Retinal pigment epithelial cell (primary cell): ENCODE measurements at regions not wholly inside any gene's neighbourhood (a gene's known extent, or its start where the extent isn't known, plus 50 kb on each side); places are given as distances from the start of the nearest gene placed in this dataset.

Source experiments
- DNase-seq: peaks from one replicate; pipeline ENCODE4 v3.0.0-alpha.2; 2010; ENCODE audit warnings: low read depth
- H3K4me3 ChIP-seq: 2 replicates; pipeline ENCODE4 v1.5.1; 2011; ENCODE audit warnings: mild to moderate bottlenecking, low read length, control low read depth, moderate library complexity
- CTCF ChIP-seq: conservative IDR thresholded peaks from 2 replicates; pipeline ENCODE4 v1.5.1; 2011; ENCODE audit warnings: low read depth, low read length, control low read depth, inconsistent platforms

- no peak for DNase-seq
- TF ChIP-seq CTCF = no peak
- no peak overlapping the region for H3K4me3 ChIP-seq
These were observed 633.5 kb downstream of the PTPRU start for GRCh38 chr1:29869802-29870201.

- no peak for DNase-seq
- no peak overlapping the region for H3K4me3 ChIP-seq
- TF ChIP-seq CTCF = no peak
These were observed 632.6 kb downstream of the PTPRU start for GRCh38 chr1:29868944-29869343.

- no peak overlapping the region for H3K4me3 ChIP-seq
- TF ChIP-seq CTCF = no peak
- no peak for DNase-seq
These were observed 631.8 kb downstream of the PTPRU start for GRCh38 chr1:29868096-29868495.

GRCh38 chr1:29865051-29865450 is 628.7 kb downstream of the PTPRU start:
- no peak for DNase-seq
- no peak overlapping the region for H3K4me3 ChIP-seq
- TF ChIP-seq CTCF = no peak

GRCh38 chr1:29864431-29865022 is 628.2 kb downstream of the PTPRU start:
- DNase-seq = no peak
- no peak for TF ChIP-seq CTCF
- no peak overlapping the region for H3K4me3 ChIP-seq

GRCh38 chr1:29861922-29862321 is 625.6 kb downstream of the PTPRU start:
- no peak for TF ChIP-seq CTCF
- no peak for DNase-seq
- H3K4me3 ChIP-seq = no peak overlapping the region

- no peak overlapping the region for H3K4me3 ChIP-seq
- TF ChIP-seq CTCF = no peak
- DNase-seq = no peak
These were observed 625.1 kb downstream of the PTPRU start for GRCh38 chr1:29861446-29861845.
